Epithelial cell of esophagus (primary cell): ENCODE measurements at regions not wholly inside any gene's neighbourhood (a gene's known extent, or its start where the extent isn't known, plus 50 kb on each side); places are given as distances from the start of the nearest gene placed in this dataset.
A peak's percentile ranks its signal among the peaks of the same experiment; 100 is the strongest.

Experiments
- DNase-seq: peaks from one replicate; pipeline ENCODE4 v3.0.0; 2010; ENCODE audit warnings: low read depth
- H3K4me3 ChIP-seq: 2 replicates; pipeline ENCODE4 v1.5.1; 2011; ENCODE audit warnings: mild to moderate bottlenecking, low read length, control low read depth
- CTCF ChIP-seq: IDR thresholded peaks from 2 replicates; pipeline ENCODE4 v1.5.1; 2011; ENCODE audit warnings: low read depth, mild to moderate bottlenecking, low read length, control low read depth, inconsistent platforms; ENCODE audit not compliant: insufficient read depth; ENCODE audit errors: missing control alignments

GRCh38 chr20:19858466-19859371 is 100.7 kb downstream of the RIN2 start:
- DNase-seq = peak; percentile 24

DNA sequence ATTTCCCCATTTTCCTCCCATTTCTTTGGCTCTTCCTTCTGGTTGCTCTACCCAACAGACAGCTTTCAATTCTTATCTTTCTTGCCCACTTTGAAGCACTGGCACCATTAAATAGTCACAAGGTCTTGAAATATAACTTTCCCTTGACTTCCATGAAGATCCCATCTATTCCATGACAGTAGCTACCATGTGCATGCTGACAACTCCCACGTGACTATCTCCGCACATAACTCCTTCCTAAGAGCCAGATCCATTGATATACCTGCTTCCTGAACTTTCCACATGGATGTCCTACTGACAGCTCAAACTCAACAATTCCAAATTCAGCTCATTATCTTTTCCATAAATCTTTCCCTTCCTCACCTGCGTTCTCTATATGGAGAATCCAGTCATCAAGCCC is 101.4 kb downstream of the RIN2 start:
- no peak for DNase-seq
- TF ChIP-seq CTCF = no peak
- no peak overlapping the region for H3K4me3 ChIP-seq

More at GRCh38 chr20:19858466-19859371, 100.7 kb downstream of the RIN2 start:
- H3K4me3 ChIP-seq = no peak overlapping the region
- no peak for TF ChIP-seq CTCF

DNA sequence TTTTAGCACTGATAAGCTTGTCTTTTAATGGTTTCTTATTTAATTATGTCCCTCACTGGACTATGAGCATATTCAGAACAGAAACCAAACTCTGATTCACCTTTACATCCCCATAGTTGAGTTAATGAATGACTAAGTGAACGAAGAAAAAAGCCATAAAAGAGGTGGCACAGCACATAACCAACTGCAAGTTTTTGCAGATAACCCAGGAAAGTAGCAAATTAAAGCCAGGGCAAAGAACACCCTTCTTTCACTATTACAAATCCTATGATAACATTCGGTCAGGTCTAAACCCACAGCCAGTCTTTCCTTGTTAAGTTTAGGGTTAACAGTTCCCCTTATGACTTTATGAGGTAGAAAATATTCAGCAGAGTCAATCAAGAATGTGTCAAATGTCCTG is 102.7 kb downstream of the RIN2 start:
- TF ChIP-seq CTCF = no peak
- H3K4me3 ChIP-seq = no peak overlapping the region
- DNase-seq = no peak

- no peak for TF ChIP-seq CTCF
- DNase-seq = no peak
- no peak overlapping the region for H3K4me3 ChIP-seq
Observed at GRCh38 chr20:19861147-19861759, 103.2 kb downstream of the RIN2 start.

DNA sequence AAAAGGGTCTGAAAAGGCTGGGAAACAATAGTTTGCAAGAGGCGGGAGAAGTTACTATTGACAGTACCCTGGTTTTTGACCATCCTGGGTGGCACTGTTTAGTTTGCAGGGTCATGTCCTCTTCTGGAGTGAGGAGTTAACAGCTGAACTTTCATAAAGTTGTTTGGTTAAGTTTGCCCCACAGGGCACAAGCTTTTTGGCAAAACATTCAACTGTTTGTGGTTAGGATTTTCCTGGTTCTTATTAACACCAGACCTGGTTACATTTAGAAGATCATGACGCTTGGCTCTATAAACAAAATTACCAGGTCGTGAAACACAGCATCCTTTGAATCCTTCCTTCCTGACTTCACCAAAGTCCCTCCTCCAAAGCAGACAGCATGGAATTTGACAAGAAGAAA is 106.1 kb downstream of the RIN2 start:
- no peak for TF ChIP-seq CTCF
- no peak for DNase-seq
- H3K4me3 ChIP-seq = no peak overlapping the region

DNA sequence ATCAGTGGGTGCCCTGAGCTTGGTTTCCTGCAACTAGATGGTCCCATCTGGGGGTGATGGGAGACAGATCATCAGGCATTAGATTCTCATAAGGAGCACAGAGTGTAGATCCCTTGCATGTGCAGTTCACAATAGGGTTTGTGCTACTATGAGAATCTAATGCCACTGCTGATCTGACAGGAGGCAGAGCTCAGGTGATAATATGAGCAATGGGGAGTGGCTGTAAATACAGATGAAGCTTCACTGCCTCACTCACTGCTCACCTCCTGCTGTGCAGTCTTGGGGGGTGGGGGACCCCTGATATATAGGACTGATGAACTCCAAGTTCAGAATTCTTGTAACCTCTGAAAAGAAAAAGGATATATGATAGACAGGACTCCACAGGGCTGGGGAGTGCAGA is 108.0 kb downstream of the RIN2 start:
- DNase-seq = peak; percentile 29
- TF ChIP-seq CTCF = no peak
- H3K4me3 ChIP-seq = no peak overlapping the region
